ENCODE measurements at regions not wholly inside any gene's neighbourhood (a gene's known extent, or its start where the extent isn't known, plus 50 kb on each side); places are given as distances from the start of the nearest gene placed in this dataset.

GRCh38 chr4:167642250-167642649 is 408.0 kb upstream of the SPOCK3 start:
- no peak for TF ChIP-seq CTCF (conservative IDR thresholded peaks at IDR 0.05; ENCODE audit: low read depth)
- no peak overlapping the region for H3K27ac ChIP-seq
- DNase-seq (ENCODE audit: low spot score): no peak
- ChIA-PET CTCF (no interaction called here), POLR2A (ENCODE audit: low non-redundant PET) (no interaction called here)

GRCh38 chr4:167645358-167645757 is 411.1 kb upstream of the SPOCK3 start:
- no peak for TF ChIP-seq CTCF (conservative IDR thresholded peaks at IDR 0.05; ENCODE audit: low read depth)

GRCh38 chr4:167652267-167652666 is 418.0 kb upstream of the SPOCK3 start:
- DNase-seq (ENCODE audit: low spot score): no peak
- POLR2A ChIA-PET (ENCODE audit: low non-redundant PET): no interaction called here
- H3K27ac ChIP-seq: no peak overlapping the region
- TF ChIP-seq CTCF (conservative IDR thresholded peaks at IDR 0.05; ENCODE audit: low read depth): no peak
- CTCF ChIA-PET: no interaction called here

More at GRCh38 chr4:167645358-167645757, 411.1 kb upstream of the SPOCK3 start:
- no peak overlapping the region for H3K27ac ChIP-seq
- POLR2A ChIA-PET (ENCODE audit: low non-redundant PET): no interaction called here
- CTCF ChIA-PET: no interaction called here
- DNase-seq (ENCODE audit: low spot score): no peak

GRCh38 chr4:167688660-167689142 is 403.6 kb upstream of the ANXA10 start:
- ChIA-PET CTCF (interaction anchor here (0.5 kb wide), 1 partner anchor 13 kb away, joined by 4 read pairs; no protein-coding TSS in a partner anchor), POLR2A (ENCODE audit: low non-redundant PET) (no interaction called here)
- DNase-seq (ENCODE audit: low spot score): no peak
- no peak for TF ChIP-seq CTCF (conservative IDR thresholded peaks at IDR 0.05; ENCODE audit: low read depth)
- no peak overlapping the region for H3K27ac ChIP-seq

- no peak overlapping the region for H3K27ac ChIP-seq
- ChIA-PET CTCF (interaction anchor here (0.7 kb wide), 1 partner anchor 15 kb away, joined by 7 read pairs; no protein-coding TSS in a partner anchor), POLR2A (ENCODE audit: low non-redundant PET) (no interaction called here)
- TF ChIP-seq CTCF (conservative IDR thresholded peaks at IDR 0.05; ENCODE audit: low read depth): no peak
- no peak for DNase-seq (ENCODE audit: low spot score)
Measured at GRCh38 chr4:167702391-167702790, 389.9 kb upstream of the ANXA10 start.

- no peak for DNase-seq (ENCODE audit: low spot score)
- POLR2A ChIA-PET (ENCODE audit: low non-redundant PET): no interaction called here
- no peak for TF ChIP-seq CTCF (conservative IDR thresholded peaks at IDR 0.05; ENCODE audit: low read depth)
- CTCF ChIA-PET: interaction anchor here (0.8 kb wide), 1 partner anchor 194 kb away, joined by 3 read pairs; no protein-coding TSS in a partner anchor
- H3K27ac ChIP-seq: no peak overlapping the region
Measured at GRCh38 chr4:167711517-167711916, 380.8 kb upstream of the ANXA10 start.
